ENCODE measurements at regions not wholly inside any gene's neighbourhood (a gene's known extent, or its start where the extent isn't known, plus 50 kb on each side); places are given as distances from the start of the nearest gene placed in this dataset.
A peak's percentile ranks its signal among the peaks of the same experiment; 100 is the strongest.

DNA sequence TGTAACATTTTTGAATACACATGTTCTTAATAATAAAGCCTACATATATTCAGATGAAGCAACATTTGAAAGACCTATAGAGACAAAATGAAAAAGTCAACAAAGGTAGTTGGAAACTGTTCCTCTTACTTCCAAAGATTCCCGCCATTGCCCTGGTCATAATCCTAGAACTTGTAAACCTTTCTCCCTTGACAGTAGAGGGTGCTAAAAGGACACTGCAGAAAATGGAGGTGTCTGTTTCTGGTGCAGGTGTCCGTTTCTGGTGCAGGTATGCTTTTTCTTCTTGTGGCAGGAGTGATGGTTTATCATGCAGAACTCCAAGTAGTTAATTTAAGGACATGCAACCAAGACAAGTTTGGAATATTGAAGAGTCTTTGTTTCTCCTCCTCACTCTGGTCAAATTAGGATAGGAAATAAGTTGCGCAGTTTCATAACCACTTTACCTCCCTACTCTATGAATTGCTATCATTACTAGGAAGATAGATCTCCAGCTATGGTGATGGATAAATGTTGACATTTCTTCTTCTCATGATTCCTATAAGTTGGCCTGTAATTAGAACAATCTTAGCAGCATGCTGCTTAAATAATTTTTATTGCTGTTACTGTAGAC is 56.0 kb upstream of the FAM174A start:
- no peaks in the 10 kb centered on the region for H3K36me3 Mint-ChIP-seq
- H3K4me1 Mint-ChIP-seq (ENCODE audit: unreplicated experiment): no peaks in the 10 kb centered on the region
- H3K27ac Mint-ChIP-seq: no peak overlapping the region
- H3K4me3 Mint-ChIP-seq: no peak overlapping the region
- DNase-seq (ENCODE audit: extremely low spot score, unreplicated experiment): no peak
- H3K27me3 Mint-ChIP-seq: no peaks in the 10 kb centered on the region
- TF ChIP-seq, protein P1, sequence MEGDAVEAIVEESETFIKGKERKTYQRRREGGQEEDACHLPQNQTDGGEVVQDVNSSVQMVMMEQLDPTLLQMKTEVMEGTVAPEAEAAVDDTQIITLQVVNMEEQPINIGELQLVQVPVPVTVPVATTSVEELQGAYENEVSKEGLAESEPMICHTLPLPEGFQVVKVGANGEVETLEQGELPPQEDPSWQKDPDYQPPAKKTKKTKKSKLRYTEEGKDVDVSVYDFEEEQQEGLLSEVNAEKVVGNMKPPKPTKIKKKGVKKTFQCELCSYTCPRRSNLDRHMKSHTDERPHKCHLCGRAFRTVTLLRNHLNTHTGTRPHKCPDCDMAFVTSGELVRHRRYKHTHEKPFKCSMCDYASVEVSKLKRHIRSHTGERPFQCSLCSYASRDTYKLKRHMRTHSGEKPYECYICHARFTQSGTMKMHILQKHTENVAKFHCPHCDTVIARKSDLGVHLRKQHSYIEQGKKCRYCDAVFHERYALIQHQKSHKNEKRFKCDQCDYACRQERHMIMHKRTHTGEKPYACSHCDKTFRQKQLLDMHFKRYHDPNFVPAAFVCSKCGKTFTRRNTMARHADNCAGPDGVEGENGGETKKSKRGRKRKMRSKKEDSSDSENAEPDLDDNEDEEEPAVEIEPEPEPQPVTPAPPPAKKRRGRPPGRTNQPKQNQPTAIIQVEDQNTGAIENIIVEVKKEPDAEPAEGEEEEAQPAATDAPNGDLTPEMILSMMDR (conservative IDR thresholded peaks at IDR 0.05): peak; percentile 59
- no peaks in the 10 kb centered on the region for H3K9me3 Mint-ChIP-seq

DNA sequence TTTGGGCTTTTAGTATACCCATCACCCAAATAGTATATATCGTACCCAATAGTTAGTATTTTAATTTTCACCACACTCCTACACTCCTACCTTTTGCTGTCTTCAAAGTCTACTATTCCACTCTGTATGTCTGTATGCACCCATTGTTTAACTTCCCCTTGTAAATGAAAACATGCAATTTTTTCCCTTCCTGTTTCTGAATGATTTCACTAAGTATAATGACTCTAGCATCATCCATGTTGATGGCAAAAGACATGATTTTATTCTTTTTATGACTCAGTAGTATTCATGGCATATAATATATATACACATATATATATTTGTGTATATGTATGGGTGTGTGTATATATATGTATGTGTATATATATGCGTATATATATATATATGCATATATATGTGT is 63.1 kb upstream of the FAM174A start:
- no peaks in the 10 kb centered on the region for H3K9me3 Mint-ChIP-seq
- H3K27me3 Mint-ChIP-seq: no peaks in the 10 kb centered on the region
- H3K27ac Mint-ChIP-seq: no peak overlapping the region
- H3K36me3 Mint-ChIP-seq: no peaks in the 10 kb centered on the region
- no peaks in the 10 kb centered on the region for H3K4me1 Mint-ChIP-seq (ENCODE audit: unreplicated experiment)
- DNase-seq (ENCODE audit: extremely low spot score, unreplicated experiment): no peak
- TF ChIP-seq, protein P1 (conservative IDR thresholded peaks at IDR 0.05): no peak
- no peak overlapping the region for H3K4me3 Mint-ChIP-seq

DNA sequence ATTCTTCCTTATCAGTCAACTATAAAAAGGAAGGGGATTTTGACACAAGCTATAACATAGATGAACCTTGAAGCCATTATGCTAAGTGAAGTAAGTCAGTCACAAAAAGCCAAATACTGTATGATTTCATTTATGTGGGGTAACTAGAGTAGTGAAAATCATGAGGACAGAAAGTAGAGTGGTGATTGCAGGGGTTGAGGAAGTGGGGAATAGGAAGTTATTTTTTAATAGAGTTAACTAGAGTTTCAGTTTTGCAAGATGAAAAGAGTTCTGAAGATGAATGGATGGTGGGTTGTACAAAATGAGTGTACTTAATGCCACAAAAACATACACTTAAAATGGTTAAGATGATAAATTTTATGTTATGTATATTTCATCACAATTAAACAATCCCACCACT is 65.4 kb upstream of the FAM174A start:
- no peak for DNase-seq (ENCODE audit: extremely low spot score, unreplicated experiment)
- Mint-ChIP-seq H3K4me1 (ENCODE audit: unreplicated experiment) (no peaks in the 10 kb centered on the region), H3K36me3 (no peaks in the 10 kb centered on the region), H3K4me3 (no peak overlapping the region), H3K9me3 (no peaks in the 10 kb centered on the region), H3K27me3 (no peaks in the 10 kb centered on the region), H3K27ac (no peak overlapping the region)
- TF ChIP-seq, protein P1 (conservative IDR thresholded peaks at IDR 0.05): no peak

DNA sequence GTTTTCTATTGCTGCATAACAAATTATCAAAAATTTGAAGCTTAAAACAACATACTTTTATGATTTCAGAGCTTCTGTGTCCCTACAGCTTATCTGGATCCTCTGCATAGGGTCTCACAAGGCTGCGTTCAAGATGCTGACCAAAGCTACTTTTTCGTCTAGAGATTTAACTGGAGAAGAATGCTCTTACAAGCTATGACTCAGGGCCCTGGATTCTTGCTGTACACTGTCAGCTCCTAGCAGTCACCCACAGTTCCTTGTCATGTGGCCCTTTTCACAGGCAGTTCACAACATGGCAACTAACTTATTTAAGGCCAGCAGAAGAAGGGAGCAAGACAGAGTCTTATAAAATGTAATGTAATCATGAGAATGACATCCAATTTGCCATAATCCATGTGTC is 70.8 kb upstream of the FAM174A start:
- Mint-ChIP-seq H3K36me3 (no peaks in the 10 kb centered on the region), H3K9me3 (peaks cover 5% of the 10 kb centered on the region), H3K4me3 (no peak overlapping the region), H3K4me1 (ENCODE audit: unreplicated experiment) (no peaks in the 10 kb centered on the region), H3K27me3 (no peaks in the 10 kb centered on the region), H3K27ac (no peak overlapping the region)
- TF ChIP-seq, protein P1 (conservative IDR thresholded peaks at IDR 0.05): no peak
- DNase-seq (ENCODE audit: extremely low spot score, unreplicated experiment): no peak

DNA sequence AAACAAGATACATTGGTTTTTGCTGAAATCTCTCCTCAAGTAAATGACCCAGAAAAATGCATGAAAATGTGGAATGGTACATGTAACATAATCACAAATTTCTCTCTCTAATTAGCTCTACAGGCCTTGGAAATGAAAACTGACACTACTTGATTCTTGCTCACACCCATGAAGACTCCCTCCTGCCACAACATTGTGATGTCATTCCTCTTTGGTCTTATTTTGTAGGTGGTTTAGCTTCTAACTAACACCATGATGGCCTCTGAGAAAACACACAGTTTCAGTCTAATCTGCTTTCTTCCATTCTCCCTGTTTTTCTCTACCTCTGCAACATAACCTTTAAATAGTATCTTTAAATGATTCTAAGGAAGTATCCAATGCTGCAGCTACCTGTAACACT is 78.6 kb upstream of the FAM174A start:
- Mint-ChIP-seq H3K4me3 (no peak overlapping the region), H3K36me3 (no peaks in the 10 kb centered on the region), H3K4me1 (ENCODE audit: unreplicated experiment) (no peaks in the 10 kb centered on the region), H3K27ac (no peak overlapping the region), H3K9me3 (peaks cover 5% of the 10 kb centered on the region), H3K27me3 (no peaks in the 10 kb centered on the region)
- DNase-seq (ENCODE audit: extremely low spot score, unreplicated experiment): no peak
- TF ChIP-seq, protein P1 (conservative IDR thresholded peaks at IDR 0.05): no peak

DNA sequence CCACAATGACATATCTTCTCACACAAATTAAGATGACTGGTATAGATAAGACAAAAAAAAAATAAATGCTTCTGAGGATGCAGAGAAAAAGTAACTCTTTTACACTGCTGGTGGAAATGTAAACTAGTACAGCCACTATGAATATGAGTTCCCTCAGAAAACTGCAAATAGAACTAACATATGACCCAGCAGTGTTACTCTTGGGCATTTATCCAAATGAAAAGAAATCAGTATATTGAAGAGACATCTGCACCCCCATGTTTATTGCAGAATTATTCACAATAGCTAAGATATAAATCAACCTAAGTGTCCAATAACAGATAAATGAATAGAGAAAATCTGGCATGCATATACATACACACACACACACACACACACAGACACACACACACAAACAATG is 83.0 kb upstream of the FAM174A start:
- TF ChIP-seq, protein P1 (conservative IDR thresholded peaks at IDR 0.05): no peak
- H3K27ac Mint-ChIP-seq: no peak overlapping the region
- no peaks in the 10 kb centered on the region for H3K36me3 Mint-ChIP-seq
- H3K4me3 Mint-ChIP-seq: no peak overlapping the region
- H3K9me3 Mint-ChIP-seq: no peaks in the 10 kb centered on the region
- no peak for DNase-seq (ENCODE audit: extremely low spot score, unreplicated experiment)
- no peaks in the 10 kb centered on the region for H3K4me1 Mint-ChIP-seq (ENCODE audit: unreplicated experiment)
- H3K27me3 Mint-ChIP-seq: no peaks in the 10 kb centered on the region
